ENCODE measurements at regions not wholly inside any gene's neighbourhood (a gene's known extent, or its start where the extent isn't known, plus 50 kb on each side); places are given as distances from the start of the nearest gene placed in this dataset.

GRCh38 chr2:6326958-6327357, 538.7 kb downstream of the CMPK2 start:
- no peaks in the 10 kb centered on the region for H3K36me3 ChIP-seq (ENCODE audit: insufficient read depth, low read length)
- no peaks in the 10 kb centered on the region for H3K27me3 ChIP-seq (ENCODE audit: insufficient read depth, low read length, poor library complexity, severe bottlenecking)
- TF ChIP-seq CTCF (conservative IDR thresholded peaks at IDR 0.05; ENCODE audit: low read length), result no peak
- TF ChIP-seq EZH2phosphoT487 (IDR thresholded peaks at IDR 0.05; ENCODE audit: borderline replicate concordance), result no peak
- H3K4me1 ChIP-seq (ENCODE audit: insufficient read depth, low read length, poor library complexity, severe bottlenecking), result no peaks in the 10 kb centered on the region
- H3K79me2 ChIP-seq (ENCODE audit: insufficient read depth, low read length), result no peaks in the 10 kb centered on the region
- H3K4me2 ChIP-seq (ENCODE audit: low read depth, low read length, poor library complexity, severe bottlenecking), result no peak overlapping the region
- H4K20me1 ChIP-seq (ENCODE audit: insufficient read depth, low read length, poor library complexity, severe bottlenecking), result no peaks in the 10 kb centered on the region
- H3K9ac ChIP-seq (ENCODE audit: low read depth, low read length, poor library complexity, severe bottlenecking), result no peak overlapping the region
- H3F3A ChIP-seq (ENCODE audit: low read depth), result no peaks in the 10 kb centered on the region
- no peaks in the 10 kb centered on the region for H3K9me2 ChIP-seq (replicated peaks; ENCODE audit: low read depth, low read length)
- H2AFZ ChIP-seq (ENCODE audit: low read length), result no peak overlapping the region
- H3K4me3 ChIP-seq (ENCODE audit: low read length, poor library complexity, severe bottlenecking), result no peak overlapping the region
- H3K9me3 ChIP-seq (ENCODE audit: insufficient read depth, low read depth, low read length), result no peaks in the 10 kb centered on the region

- H3K4me3 ChIP-seq (ENCODE audit: low read length, poor library complexity, severe bottlenecking), result no peak overlapping the region
- H3K27me3 ChIP-seq (ENCODE audit: insufficient read depth, low read length, poor library complexity, severe bottlenecking), result no peaks in the 10 kb centered on the region
- H3K9me3 ChIP-seq (ENCODE audit: insufficient read depth, low read depth, low read length), result no peaks in the 10 kb centered on the region
- H3K4me1 ChIP-seq (ENCODE audit: insufficient read depth, low read length, poor library complexity, severe bottlenecking), result no peaks in the 10 kb centered on the region
- H3F3A ChIP-seq (ENCODE audit: low read depth), result no peaks in the 10 kb centered on the region
- no peaks in the 10 kb centered on the region for H3K36me3 ChIP-seq (ENCODE audit: insufficient read depth, low read length)
- no peaks in the 10 kb centered on the region for H3K9me2 ChIP-seq (replicated peaks; ENCODE audit: low read depth, low read length)
- no peak overlapping the region for H3K9ac ChIP-seq (ENCODE audit: low read depth, low read length, poor library complexity, severe bottlenecking)
- TF ChIP-seq EZH2phosphoT487 (IDR thresholded peaks at IDR 0.05; ENCODE audit: borderline replicate concordance) (no peak), CTCF (conservative IDR thresholded peaks at IDR 0.05; ENCODE audit: low read length) (no peak)
- H4K20me1 ChIP-seq (ENCODE audit: insufficient read depth, low read length, poor library complexity, severe bottlenecking), result no peaks in the 10 kb centered on the region
- no peak overlapping the region for H2AFZ ChIP-seq (ENCODE audit: low read length)
- H3K4me2 ChIP-seq (ENCODE audit: low read depth, low read length, poor library complexity, severe bottlenecking), result no peak overlapping the region
- H3K79me2 ChIP-seq (ENCODE audit: insufficient read depth, low read length), result no peaks in the 10 kb centered on the region
Measured at GRCh38 chr2:6336752-6337471, 528.8 kb downstream of the CMPK2 start.

GRCh38 chr2:6337472-6337820, 528.3 kb downstream of the CMPK2 start:
- Histone ChIP-seq H3K27me3 (ENCODE audit: insufficient read depth, low read length, poor library complexity, severe bottlenecking) (no peaks in the 10 kb centered on the region), H3K4me1 (ENCODE audit: insufficient read depth, low read length, poor library complexity, severe bottlenecking) (no peaks in the 10 kb centered on the region), H3K79me2 (ENCODE audit: insufficient read depth, low read length) (no peaks in the 10 kb centered on the region), H4K20me1 (ENCODE audit: insufficient read depth, low read length, poor library complexity, severe bottlenecking) (no peaks in the 10 kb centered on the region), H3K9me3 (ENCODE audit: insufficient read depth, low read depth, low read length) (no peaks in the 10 kb centered on the region), H3K4me2 (ENCODE audit: low read depth, low read length, poor library complexity, severe bottlenecking) (no peak overlapping the region), H3K9me2 (replicated peaks; ENCODE audit: low read depth, low read length) (no peaks in the 10 kb centered on the region), H3K4me3 (ENCODE audit: low read length, poor library complexity, severe bottlenecking) (no peak overlapping the region), H3F3A (ENCODE audit: low read depth) (no peaks in the 10 kb centered on the region), H2AFZ (ENCODE audit: low read length) (no peak overlapping the region), H3K9ac (ENCODE audit: low read depth, low read length, poor library complexity, severe bottlenecking) (no peak overlapping the region), H3K36me3 (ENCODE audit: insufficient read depth, low read length) (no peaks in the 10 kb centered on the region)
- TF ChIP-seq EZH2phosphoT487 (IDR thresholded peaks at IDR 0.05; ENCODE audit: borderline replicate concordance), result no peak
- no peak for TF ChIP-seq CTCF (conservative IDR thresholded peaks at IDR 0.05; ENCODE audit: low read length)

Measured in Loucy (cell line).